Germinal center (tissue), 1 donor: ENCODE measurements at regions not wholly inside any gene's neighbourhood (a gene's known extent, or its start where the extent isn't known, plus 50 kb on each side); places are given as distances from the start of the nearest gene placed in this dataset.
"Not testable (repeated sequence)": the region's sequence is repeated elsewhere in the genome, so short reads cannot be mapped to it uniquely, and the experiment has no call there.

Experiments
- DNase-seq: peaks from one replicate; pipeline ENCODE4 v3.0.0; 2012; ENCODE audit warnings: mixed read lengths, low spot score

GRCh38 chrX:2568125-2568524, 67.3 kb upstream of the DHRSX start:
- no peak for DNase-seq

DNA sequence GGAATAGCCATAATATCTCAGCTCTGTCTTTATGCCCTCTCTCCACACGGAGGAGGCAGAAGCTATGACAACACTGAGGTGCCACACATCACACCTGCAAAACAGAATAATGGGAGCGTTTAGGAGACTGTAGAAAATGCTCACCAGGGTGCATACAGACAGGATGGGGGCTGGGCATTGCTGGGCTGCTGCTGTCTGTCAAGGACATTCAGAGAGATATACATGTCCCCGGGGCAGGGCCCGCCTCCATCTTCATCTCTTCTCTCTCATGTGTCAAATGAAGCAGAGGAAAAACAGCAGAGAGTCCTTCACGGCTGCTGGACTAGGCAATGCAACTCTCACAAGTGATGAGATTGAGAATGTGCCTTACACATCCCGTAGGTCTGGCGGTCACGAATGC, 65.3 kb upstream of the DHRSX start:
- no peak for DNase-seq

DNA sequence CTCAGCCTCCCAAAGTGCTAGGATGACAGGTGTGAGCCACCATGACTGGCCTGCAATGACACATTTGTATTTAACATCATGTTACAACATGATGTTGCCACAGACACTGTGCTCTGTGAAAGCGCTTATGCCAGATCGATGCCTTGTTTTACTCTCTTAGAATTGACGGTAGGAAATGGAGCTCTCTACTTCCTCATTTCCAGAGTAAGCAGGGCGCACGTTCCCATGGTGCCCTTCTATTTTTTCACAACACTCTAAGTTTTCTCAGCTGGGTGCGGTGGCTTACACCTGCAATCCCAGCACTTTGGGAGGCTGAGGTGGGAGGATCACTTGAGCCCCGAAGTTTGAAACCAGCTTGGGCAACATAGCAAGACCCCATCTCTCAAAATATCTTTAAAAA, 60.7 kb upstream of the DHRSX start:
- DNase-seq: no peak

DNA sequence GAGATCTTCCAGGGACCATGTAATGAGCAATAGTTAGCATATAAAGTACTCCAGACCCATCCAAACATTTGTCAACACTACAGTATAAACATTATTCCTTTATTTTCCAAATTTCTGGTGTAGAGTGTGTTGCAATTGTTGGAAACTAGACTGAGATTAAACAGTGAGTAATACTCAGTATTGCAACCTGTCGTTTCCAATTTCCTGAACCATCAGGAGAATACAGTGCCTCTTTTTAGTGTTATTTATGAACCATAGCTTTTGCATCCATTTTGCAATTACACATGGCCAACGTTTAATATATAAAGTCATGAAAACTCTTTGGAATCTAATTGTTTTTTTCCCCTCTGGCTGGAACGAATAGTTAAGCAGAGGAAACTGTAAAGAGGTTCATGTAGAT, 58.3 kb upstream of the DHRSX start:
- DNase-seq: no peak

DNA sequence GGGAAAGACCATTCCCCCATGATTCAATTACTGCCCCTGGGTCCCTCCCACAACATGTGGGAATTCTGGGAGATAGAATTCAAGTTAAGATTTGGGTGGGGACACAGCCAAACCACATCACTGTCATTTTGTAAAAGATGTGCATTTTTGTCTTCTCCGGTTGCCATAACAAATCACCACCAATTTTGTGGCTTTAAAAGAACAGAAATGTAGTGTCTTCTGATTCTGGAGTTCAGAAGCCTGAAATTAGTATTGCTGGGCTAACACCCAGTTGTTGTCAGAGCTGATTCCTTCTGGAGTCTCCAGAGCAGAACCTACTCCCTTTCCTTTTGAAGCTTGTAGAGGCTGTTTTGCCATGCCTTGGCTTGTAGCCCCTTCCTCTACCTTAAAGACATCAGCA, 54.1 kb upstream of the DHRSX start:
- DNase-seq: no peak

- DNase-seq: not testable (repeated sequence)
These were observed 53.3 kb upstream of the DHRSX start for GRCh38 chrX:2554066-2554465.

- DNase-seq: no peak
These were observed 51.9 kb upstream of the DHRSX start for GRCh38 chrX:2552621-2553201.

DNA sequence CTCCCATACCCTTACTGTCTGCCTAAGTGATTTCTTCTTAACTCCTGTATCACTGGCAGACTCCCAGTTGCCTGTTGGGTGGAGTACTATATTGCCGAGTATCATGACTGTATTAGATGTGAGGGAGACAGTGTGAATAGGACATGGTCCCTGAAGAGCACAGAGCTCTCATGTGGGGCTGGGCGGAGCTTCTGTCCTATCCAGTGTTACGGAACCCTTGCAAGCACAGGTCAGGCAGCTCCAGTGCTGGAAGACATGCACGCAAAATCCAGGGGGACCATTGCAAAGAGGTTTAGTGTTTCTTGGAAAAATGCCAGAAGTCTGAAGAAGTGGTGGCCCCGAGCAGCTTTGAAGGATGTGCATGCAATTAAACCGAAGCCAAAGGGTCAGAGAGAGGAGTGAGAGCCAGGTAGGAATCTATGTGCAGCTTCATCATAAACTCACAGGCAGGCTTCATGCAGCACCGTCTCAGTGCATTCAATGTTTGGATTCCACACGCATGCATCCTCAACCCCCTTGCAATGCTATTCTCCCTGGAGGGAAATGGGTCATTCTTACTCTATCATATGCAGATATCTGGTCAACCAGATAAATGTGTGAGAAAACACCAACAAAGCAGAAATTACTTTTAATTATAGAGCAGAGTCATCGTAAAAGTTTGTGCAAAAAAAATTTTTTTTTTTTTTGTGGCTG, 49.7 kb upstream of the DHRSX start:
- no peak for DNase-seq
